ENCODE measurements at regions not wholly inside any gene's neighbourhood (a gene's known extent, or its start where the extent isn't known, plus 50 kb on each side); places are given as distances from the start of the nearest gene placed in this dataset.

DNA sequence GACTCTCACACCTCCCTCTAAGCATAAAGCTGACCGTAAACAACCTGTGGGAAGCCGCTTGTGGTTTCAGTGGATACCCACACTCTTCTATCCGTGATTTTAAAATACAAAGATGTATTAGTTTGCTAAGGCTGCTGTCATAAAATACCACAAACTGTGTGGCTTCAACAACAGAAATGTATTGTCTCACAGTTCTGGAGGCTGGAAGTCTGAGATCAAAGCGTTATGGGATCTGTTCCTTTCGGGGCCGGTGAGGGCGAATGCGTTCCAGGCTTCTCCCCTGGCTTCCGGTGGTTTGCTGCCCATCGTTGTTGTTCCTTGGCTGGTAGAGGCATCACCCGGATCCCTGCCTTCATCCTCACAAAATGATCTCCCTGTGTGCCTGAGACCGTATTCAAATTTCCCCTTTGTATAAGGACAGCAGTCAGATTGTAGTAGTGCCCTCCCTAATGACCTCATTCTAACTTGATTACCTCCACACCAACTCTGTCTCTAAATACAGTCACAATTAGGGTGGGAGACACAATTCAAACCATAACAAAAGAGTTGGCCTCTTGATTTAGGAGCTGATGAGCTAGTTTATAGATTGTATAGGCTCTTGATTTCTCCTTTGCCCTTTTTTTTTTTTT, 210.6 kb upstream of the SOX4 start:
- no peaks in the 10 kb centered on the region for H3K27me3 Mint-ChIP-seq
- DNase-seq (ENCODE audit: low spot score, unreplicated experiment): no peak
- no peak overlapping the region for H3K4me3 Mint-ChIP-seq (ENCODE audit: low read depth)
- TF ChIP-seq, protein P1, sequence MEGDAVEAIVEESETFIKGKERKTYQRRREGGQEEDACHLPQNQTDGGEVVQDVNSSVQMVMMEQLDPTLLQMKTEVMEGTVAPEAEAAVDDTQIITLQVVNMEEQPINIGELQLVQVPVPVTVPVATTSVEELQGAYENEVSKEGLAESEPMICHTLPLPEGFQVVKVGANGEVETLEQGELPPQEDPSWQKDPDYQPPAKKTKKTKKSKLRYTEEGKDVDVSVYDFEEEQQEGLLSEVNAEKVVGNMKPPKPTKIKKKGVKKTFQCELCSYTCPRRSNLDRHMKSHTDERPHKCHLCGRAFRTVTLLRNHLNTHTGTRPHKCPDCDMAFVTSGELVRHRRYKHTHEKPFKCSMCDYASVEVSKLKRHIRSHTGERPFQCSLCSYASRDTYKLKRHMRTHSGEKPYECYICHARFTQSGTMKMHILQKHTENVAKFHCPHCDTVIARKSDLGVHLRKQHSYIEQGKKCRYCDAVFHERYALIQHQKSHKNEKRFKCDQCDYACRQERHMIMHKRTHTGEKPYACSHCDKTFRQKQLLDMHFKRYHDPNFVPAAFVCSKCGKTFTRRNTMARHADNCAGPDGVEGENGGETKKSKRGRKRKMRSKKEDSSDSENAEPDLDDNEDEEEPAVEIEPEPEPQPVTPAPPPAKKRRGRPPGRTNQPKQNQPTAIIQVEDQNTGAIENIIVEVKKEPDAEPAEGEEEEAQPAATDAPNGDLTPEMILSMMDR (IDR thresholded peaks at IDR 0.05; ENCODE audit: unreplicated experiment): no peak
- peak overlapping the region; percentile 7 for H3K27ac Mint-ChIP-seq
- H3K36me3 Mint-ChIP-seq (ENCODE audit: insufficient read depth): no peaks in the 10 kb centered on the region
- peaks cover 17% of the 10 kb centered on the region for H3K4me1 Mint-ChIP-seq (ENCODE audit: low read depth)
- peaks cover 2% of the 10 kb centered on the region for H3K9me3 Mint-ChIP-seq (ENCODE audit: low read depth)

DNA sequence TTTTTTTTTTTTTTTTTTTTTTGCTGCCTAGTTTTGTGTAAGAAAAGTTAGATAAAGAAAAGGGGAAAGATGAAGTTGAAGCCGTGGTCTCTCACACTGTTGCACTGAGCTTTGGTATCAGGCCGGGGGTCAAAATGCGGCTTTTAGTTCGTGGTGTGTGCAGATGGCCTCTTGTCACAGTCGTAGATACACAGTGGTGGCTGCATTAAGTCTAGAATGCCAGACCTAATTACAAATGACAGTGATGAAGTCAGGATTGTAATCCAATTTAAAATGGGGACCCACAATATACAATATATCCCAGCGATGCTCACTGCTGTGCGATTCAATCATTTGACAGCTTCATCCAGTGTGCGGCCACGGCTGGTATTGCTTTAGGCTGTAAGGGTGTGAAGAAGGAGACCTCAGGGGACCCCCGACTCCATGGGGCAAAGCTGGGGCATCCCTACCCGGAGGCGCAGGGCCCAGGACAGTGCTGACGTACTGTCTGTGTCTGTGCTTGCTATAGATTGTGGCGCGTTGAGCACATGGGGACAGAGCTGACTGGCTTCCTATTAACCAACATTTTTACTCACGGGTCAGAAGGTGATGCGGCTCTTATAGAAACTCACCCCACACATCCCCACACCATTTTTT, 210.0 kb upstream of the SOX4 start:
- no peak for DNase-seq (ENCODE audit: low spot score, unreplicated experiment)
- Mint-ChIP-seq H3K27me3 (no peaks in the 10 kb centered on the region), H3K4me3 (ENCODE audit: low read depth) (no peak overlapping the region), H3K9me3 (ENCODE audit: low read depth) (peaks cover 2% of the 10 kb centered on the region), H3K4me1 (ENCODE audit: low read depth) (peaks cover 17% of the 10 kb centered on the region), H3K36me3 (ENCODE audit: insufficient read depth) (no peaks in the 10 kb centered on the region), H3K27ac (no peak overlapping the region)
- TF ChIP-seq, protein P1 (IDR thresholded peaks at IDR 0.05; ENCODE audit: unreplicated experiment): no peak

DNA sequence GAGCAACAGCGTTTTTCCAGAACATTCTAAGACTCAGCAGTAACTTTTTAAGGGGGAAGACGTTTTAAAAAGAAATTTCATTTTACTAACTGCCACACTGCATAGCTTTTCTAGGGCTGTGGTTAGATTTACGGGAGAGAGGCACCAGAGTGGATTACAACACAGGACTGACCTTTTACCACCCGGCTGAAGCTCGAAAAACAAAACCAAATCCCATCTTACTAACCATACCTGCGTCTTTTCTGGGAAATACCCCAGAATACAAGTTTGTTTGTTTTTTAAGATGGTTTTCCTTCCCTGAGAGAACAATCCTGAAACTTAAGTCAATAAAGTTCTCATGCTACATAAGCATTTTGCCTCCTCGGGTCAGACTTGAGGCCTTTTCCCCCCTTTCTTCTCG, 209.3 kb upstream of the SOX4 start:
- Mint-ChIP-seq H3K9me3 (ENCODE audit: low read depth) (peaks cover 2% of the 10 kb centered on the region), H3K4me1 (ENCODE audit: low read depth) (peaks cover 17% of the 10 kb centered on the region), H3K27ac (no peak overlapping the region), H3K4me3 (ENCODE audit: low read depth) (no peak overlapping the region), H3K36me3 (ENCODE audit: insufficient read depth) (no peaks in the 10 kb centered on the region), H3K27me3 (no peaks in the 10 kb centered on the region)
- no peak for DNase-seq (ENCODE audit: low spot score, unreplicated experiment)
- TF ChIP-seq, protein P1 (IDR thresholded peaks at IDR 0.05; ENCODE audit: unreplicated experiment): no peak

DNA sequence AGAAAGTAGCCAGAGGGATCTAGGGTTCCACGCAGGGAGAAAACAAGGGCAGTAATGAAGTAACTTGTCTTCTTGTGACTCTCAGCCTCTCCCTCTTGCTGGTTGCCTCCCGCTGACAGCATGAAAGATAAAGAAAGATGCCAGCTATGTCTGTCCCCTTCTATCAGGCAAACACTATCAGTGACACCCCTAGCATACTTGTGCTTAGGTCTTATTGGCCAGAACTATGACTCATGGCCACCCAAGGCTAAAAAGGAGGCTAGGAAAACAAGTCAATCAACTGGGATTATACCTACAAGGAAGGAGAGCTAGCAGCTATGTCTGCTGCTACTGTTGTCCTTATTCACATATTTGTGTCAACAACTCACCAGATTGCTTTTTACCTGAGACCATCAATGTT, 206.8 kb upstream of the SOX4 start:
- TF ChIP-seq, protein P1 (IDR thresholded peaks at IDR 0.05; ENCODE audit: unreplicated experiment): no peak
- no peak for DNase-seq (ENCODE audit: low spot score, unreplicated experiment)
- H3K36me3 Mint-ChIP-seq (ENCODE audit: insufficient read depth): no peaks in the 10 kb centered on the region

DNA sequence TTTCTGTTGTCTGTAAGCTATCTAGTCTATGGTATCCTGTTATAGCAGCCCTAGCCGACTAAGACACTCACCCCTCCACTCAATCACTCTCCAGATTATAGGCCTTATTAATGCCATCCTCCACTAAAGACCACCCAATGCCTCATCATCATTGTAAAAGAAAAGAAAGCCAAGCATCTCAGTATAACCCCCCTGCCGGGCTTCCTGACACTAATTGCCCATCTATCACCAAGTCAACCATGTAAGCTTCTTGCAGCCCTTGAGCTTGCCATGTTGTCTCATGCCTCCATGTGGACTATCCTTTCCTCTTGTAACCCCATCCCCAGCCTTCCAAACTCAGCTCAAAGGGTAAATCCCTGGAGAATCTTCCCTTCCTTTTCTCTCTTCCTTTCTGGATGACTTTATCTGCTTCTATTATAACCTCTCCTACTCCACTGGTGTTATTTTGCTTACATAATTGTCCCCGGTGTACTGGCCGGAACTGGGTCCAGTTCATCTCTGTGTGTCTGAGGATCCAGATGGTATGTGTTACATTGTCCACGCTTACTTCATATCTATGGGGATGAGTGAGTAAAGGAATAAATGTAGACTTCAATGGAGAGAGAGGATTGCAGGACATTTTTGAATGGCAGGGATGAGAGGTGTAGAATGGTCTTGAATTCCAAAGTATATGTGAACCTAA, 202.9 kb upstream of the SOX4 start:
- TF ChIP-seq, protein P1 (IDR thresholded peaks at IDR 0.05; ENCODE audit: unreplicated experiment): no peak
- no peak overlapping the region for H3K27ac Mint-ChIP-seq
- H3K36me3 Mint-ChIP-seq (ENCODE audit: insufficient read depth): no peaks in the 10 kb centered on the region
- no peak overlapping the region for H3K4me3 Mint-ChIP-seq (ENCODE audit: low read depth)
- DNase-seq (ENCODE audit: low spot score, unreplicated experiment): no peak
- peaks cover 10% of the 10 kb centered on the region for H3K4me1 Mint-ChIP-seq (ENCODE audit: low read depth)
- no peaks in the 10 kb centered on the region for H3K9me3 Mint-ChIP-seq (ENCODE audit: low read depth)
- no peaks in the 10 kb centered on the region for H3K27me3 Mint-ChIP-seq

More for the DNA sequence above, 206.8 kb upstream of the SOX4 start:
- peaks cover 2% of the 10 kb centered on the region for H3K9me3 Mint-ChIP-seq (ENCODE audit: low read depth)
- no peaks in the 10 kb centered on the region for H3K27me3 Mint-ChIP-seq
- H3K27ac Mint-ChIP-seq: no peak overlapping the region
- H3K4me1 Mint-ChIP-seq (ENCODE audit: low read depth): peaks cover 14% of the 10 kb centered on the region
- no peak overlapping the region for H3K4me3 Mint-ChIP-seq (ENCODE audit: low read depth)
